ENCODE measurements at regions not wholly inside any gene's neighbourhood (a gene's known extent, or its start where the extent isn't known, plus 50 kb on each side); places are given as distances from the start of the nearest gene placed in this dataset.

DNA sequence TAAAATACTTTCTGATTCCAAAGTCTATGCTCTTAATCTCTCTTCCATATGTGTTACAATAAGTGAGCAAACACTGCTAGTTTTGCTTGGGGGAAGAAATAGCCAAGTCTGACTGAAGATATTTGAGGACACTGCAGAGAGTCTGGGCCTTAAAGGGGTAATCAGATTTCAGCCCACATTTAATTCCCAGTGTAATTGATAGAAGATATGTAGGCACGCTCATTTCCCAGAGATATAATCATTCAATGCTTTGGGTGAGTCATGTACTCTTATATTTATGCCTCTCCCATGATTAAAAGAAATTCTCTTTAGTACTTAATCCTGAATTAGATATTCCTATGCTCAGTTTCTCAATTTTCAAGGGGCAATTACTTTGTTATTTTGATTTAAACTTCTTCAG is 178.1 kb upstream of the POM121L12 start:
- H3K4me3 ChIP-seq (ENCODE audit: low read depth, low read length) = no peak overlapping the region
- DNase-seq (ENCODE audit: low read depth) = no peak
- TF ChIP-seq, protein P1, sequence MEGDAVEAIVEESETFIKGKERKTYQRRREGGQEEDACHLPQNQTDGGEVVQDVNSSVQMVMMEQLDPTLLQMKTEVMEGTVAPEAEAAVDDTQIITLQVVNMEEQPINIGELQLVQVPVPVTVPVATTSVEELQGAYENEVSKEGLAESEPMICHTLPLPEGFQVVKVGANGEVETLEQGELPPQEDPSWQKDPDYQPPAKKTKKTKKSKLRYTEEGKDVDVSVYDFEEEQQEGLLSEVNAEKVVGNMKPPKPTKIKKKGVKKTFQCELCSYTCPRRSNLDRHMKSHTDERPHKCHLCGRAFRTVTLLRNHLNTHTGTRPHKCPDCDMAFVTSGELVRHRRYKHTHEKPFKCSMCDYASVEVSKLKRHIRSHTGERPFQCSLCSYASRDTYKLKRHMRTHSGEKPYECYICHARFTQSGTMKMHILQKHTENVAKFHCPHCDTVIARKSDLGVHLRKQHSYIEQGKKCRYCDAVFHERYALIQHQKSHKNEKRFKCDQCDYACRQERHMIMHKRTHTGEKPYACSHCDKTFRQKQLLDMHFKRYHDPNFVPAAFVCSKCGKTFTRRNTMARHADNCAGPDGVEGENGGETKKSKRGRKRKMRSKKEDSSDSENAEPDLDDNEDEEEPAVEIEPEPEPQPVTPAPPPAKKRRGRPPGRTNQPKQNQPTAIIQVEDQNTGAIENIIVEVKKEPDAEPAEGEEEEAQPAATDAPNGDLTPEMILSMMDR (IDR thresholded peaks at IDR 0.05; ENCODE audit: low read depth, low read length, missing control alignments) = no peak

DNA sequence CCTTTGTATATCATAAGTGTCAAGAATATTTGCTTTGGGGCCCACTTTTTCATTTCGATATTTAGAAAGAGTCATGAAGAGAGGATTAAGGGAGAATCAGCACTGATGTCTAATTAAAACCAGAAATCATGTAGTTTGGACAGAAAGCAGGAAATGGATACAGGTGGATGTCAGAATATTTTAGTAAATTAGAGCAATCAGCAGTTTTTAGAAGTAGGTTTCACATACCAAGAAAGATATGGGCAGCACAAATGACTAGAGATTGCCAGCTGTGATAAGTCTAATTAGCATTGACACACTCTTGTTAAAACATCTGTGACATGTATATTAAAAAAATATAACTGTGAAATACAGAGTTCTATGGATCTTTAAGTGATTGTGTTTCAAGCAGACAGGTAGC is 180.8 kb upstream of the POM121L12 start:
- no peak for DNase-seq (ENCODE audit: low read depth)
- TF ChIP-seq, protein P1 (IDR thresholded peaks at IDR 0.05; ENCODE audit: low read depth, low read length, missing control alignments) = no peak
- H3K4me3 ChIP-seq (ENCODE audit: low read depth, low read length) = no peak overlapping the region

DNA sequence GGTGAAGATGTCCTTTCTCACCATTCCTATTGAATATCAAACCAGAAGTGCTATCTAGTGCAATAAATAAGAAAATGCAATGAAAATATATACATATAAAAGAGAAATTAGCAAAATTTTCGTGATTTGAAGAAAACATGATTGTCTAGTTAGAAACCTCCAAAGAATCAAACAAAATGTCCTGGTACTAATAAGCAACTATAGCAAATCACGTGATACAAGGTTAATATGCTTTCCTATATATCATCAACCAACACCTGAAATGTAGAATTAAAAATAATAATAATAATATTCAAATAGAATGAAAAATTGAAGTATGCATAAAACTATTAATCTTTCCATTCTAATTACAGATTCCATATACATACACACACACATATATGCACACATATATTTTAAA is 183.9 kb upstream of the POM121L12 start:
- no peak for DNase-seq (ENCODE audit: low read depth)
- H3K4me3 ChIP-seq (ENCODE audit: low read depth, low read length) = no peak overlapping the region
- TF ChIP-seq, protein P1 (IDR thresholded peaks at IDR 0.05; ENCODE audit: low read depth, low read length, missing control alignments) = no peak

DNA sequence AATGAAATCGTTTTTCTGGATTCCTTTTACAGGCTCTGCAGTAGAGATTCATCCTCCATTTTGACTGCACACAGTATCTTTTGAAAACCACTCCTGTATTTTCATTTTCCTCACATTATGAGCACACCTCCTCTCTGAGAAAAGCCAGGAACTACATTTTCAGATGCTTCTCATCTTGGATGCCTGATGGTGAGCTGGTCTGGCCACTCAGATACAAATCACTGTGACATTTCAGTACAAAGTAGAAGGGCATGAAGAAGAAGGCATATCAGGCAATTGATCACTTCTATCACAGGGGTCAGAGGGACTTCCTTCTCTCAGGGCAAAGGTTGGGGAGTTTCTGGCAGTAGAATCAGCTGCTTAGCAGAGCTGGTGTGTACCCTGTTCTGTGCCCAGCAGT is 192.0 kb upstream of the POM121L12 start:
- no peak for DNase-seq (ENCODE audit: low read depth)
- TF ChIP-seq, protein P1 (IDR thresholded peaks at IDR 0.05; ENCODE audit: low read depth, low read length, missing control alignments) = no peak
- H3K4me3 ChIP-seq (ENCODE audit: low read depth, low read length) = no peak overlapping the region

DNA sequence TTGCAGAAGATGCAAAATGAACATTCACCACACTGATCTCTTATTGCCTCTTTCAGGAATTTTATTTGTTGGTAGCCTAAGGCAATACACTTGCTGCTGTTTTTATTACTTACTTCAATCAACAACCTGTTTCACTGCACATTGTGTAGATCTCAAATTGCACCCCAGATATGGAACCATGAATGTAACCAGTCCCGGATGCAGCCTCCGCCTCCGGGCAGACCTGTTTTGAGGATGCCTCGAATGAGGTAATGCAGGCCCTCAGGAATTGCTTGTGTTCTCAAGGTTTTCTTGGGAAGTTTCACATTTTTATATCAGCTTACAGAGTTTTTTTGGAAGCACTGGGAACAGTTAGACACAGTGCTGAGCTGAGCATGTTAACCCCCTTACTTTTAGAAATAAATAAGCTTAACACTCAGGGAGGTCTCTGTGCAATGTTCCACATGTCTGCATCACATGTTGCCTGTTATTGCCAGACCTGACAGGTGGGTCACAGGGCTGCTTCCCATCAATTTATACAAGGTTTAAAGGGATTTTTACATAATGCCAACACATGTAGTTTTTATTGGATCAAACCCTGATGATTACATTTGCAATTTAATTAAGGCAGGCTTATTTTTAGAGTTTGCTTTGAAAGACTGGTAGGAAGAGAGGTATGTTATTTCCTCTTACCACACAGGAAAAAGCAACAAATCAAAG is 193.1 kb upstream of the POM121L12 start:
- no peak overlapping the region for H3K4me3 ChIP-seq (ENCODE audit: low read depth, low read length)
- TF ChIP-seq, protein P1 (IDR thresholded peaks at IDR 0.05; ENCODE audit: low read depth, low read length, missing control alignments) = no peak
- no peak for DNase-seq (ENCODE audit: low read depth)

DNA sequence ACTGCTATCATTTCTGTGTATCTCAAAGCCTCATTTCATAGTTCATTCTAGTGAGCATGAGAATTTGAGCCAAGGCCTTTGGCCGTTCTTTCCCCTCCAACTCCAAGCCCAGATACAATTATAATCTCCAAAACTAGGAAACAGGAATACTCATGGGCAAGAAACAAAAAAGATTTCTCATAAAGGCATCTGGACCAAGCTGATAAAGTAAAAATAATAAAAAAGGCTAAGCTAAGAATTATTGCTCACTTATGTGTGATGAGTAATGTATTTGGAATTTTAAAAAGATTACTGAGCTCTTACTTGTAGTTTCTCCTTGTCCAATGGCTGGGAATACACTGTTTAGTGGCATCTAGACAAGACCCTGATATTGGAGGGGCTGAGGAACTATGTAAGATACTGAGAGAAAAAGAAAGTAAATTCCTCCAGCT is 196.4 kb upstream of the POM121L12 start:
- no peak for DNase-seq (ENCODE audit: low read depth)
- no peak overlapping the region for H3K4me3 ChIP-seq (ENCODE audit: low read depth, low read length)
- TF ChIP-seq, protein P1 (IDR thresholded peaks at IDR 0.05; ENCODE audit: low read depth, low read length, missing control alignments) = no peak

DNA sequence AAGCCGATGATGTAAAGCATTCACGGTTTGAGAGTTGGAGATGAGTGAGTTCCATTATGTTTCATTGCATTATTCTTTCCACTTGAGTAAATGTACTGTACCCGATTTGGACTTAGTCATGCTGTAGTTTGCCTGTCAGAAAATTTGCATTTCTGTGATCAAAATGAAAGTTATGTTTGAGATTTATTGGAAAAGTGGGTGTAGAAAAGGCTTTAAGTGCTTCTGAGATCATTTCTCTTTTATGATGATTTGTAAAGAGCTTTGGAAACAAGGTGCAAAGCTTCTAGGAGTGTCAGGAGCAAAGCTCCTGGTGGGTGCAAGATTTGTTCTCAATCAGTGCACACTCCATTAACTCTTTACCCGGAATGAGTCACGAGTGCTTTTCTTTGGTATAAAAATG is 204.1 kb upstream of the POM121L12 start:
- TF ChIP-seq, protein P1 (IDR thresholded peaks at IDR 0.05; ENCODE audit: low read depth, low read length, missing control alignments) = no peak
- H3K4me3 ChIP-seq (ENCODE audit: low read depth, low read length) = no peak overlapping the region
- DNase-seq (ENCODE audit: low read depth) = no peak
